H1 (cell line): ENCODE measurements at regions not wholly inside any gene's neighbourhood (a gene's known extent, or its start where the extent isn't known, plus 50 kb on each side); places are given as distances from the start of the nearest gene placed in this dataset.
A peak's percentile ranks its signal among the peaks of the same experiment; 100 is the strongest.

ENCODE experiments used
- CTCF ChIA-PET: fragments of 300-600 bp; sonication (Branson Sonifier 250); formaldehyde crosslinking; loops from one replicate; lab custom pipeline; 2021; ENCODE audit not compliant: partially characterized antibody; lab: Charles Lee
- POLR2A ChIA-PET: fragments of 300-600 bp; sonication (Branson Sonifier 250); formaldehyde crosslinking; loops from one replicate; lab custom pipeline; 2021; ENCODE audit warnings: inconsistent platforms; ENCODE audit not compliant: partially characterized antibody; lab: Charles Lee
- DNase-seq, 2 experiments: peaks; one replicate each; pipeline versions ENCODE4 v3.0.0 to v3.0.0-alpha.2; 2010 to 2022; ENCODE audit warnings: low spot score in 2 of 2, low read depth in 1 of 2, mixed read lengths in 1 of 2
- FAIRE-seq: peaks from 2 replicates; lab custom pipeline; 2011; peaks lifted over from hg19 to GRCh38; lab: Jason Lieb, UNC
- H2AFZ ChIP-seq: 2 replicates; pipeline ENCODE4 v1.8.1; 2012; ENCODE audit warnings: low read length, inconsistent platforms
- H2AK5ac ChIP-seq: 2 replicates; pipeline ENCODE4 v1.6.1; 2013; ENCODE audit warnings: low read depth, low read length
- H2BK120ac ChIP-seq: replicated peaks from 2 replicates; pipeline ENCODE3; 2013; ENCODE audit warnings: low read depth, low read length, inconsistent platforms
- H2BK12ac ChIP-seq: 2 replicates; pipeline ENCODE4 v1.6.1; 2013; ENCODE audit warnings: low read depth, low read length
- H2BK15ac ChIP-seq: 2 replicates; pipeline ENCODE4 v1.6.1; 2013; ENCODE audit warnings: low read length
- H2BK20ac ChIP-seq: 2 replicates; pipeline ENCODE4 v1.6.1; 2013; ENCODE audit warnings: low read length
- H2BK5ac ChIP-seq: 2 replicates; pipeline ENCODE4 v1.6.1; 2013; ENCODE audit warnings: low read depth, low read length
- H3K14ac ChIP-seq: 2 replicates; pipeline ENCODE4 v1.6.1; 2013; ENCODE audit warnings: inconsistent platforms; ENCODE audit not compliant: insufficient read length
- H3K18ac ChIP-seq: 2 replicates; pipeline ENCODE4 v1.6.1; 2013; ENCODE audit warnings: low read length; ENCODE audit errors: extremely low read depth
- H3K23ac ChIP-seq: 2 replicates; pipeline ENCODE4 v1.6.1; 2013; ENCODE audit warnings: inconsistent platforms; ENCODE audit not compliant: insufficient read length
- H3K23me2 ChIP-seq: 2 replicates; pipeline ENCODE4 v1.6.1; 2013; ENCODE audit warnings: low read depth, low read length
- H3K27ac ChIP-seq: 2 replicates; pipeline ENCODE4 v1.6.1; 2011; ENCODE audit warnings: low read depth, low read length, inconsistent platforms
- H3K27me3 ChIP-seq, 4 experiments: replicated peaks in 1 of 4; 1 replicate in 1 of 4; 2 replicates in 3 of 4; pipeline versions ENCODE4 v1.6.1 to v1.8.1; 2011 to 2013; ENCODE audit warnings: low read length in 3 of 4, mild to moderate bottlenecking in 3 of 4, inconsistent platforms in 2 of 4, mixed read lengths in 2 of 4, moderate library complexity in 1 of 4; ENCODE audit not compliant: control insufficient read depth in 3 of 4, insufficient read depth in 3 of 4; ENCODE audit errors: extremely low read depth in 1 of 4
- H3K36me3 ChIP-seq, 4 experiments: 2 replicates each; pipeline versions ENCODE4 v1.6.1 to v1.8.1; 2011 to 2013; ENCODE audit warnings: mild to moderate bottlenecking in 4 of 4, low read length in 3 of 4, moderate library complexity in 2 of 4, control low read depth in 1 of 4, inconsistent platforms in 1 of 4; ENCODE audit not compliant: insufficient read depth in 4 of 4, control insufficient read depth in 2 of 4
- H3K4ac ChIP-seq: replicated peaks from 2 replicates; pipeline ENCODE3; 2013; ENCODE audit warnings: low read length, low read depth, mixed read lengths, inconsistent platforms; ENCODE audit not compliant: insufficient read length
- H3K4me1 ChIP-seq, 4 experiments: replicated peaks in 1 of 4; 1 replicate in 1 of 4; 2 replicates in 3 of 4; pipeline versions ENCODE4 v1.6.1 to v1.8.1; 2011 to 2013; ENCODE audit warnings: low read length in 3 of 4, inconsistent platforms in 2 of 4, mixed read lengths in 1 of 4; ENCODE audit not compliant: insufficient read depth in 4 of 4, control insufficient read depth in 3 of 4
- H3K4me2 ChIP-seq, 2 experiments: 2 replicates each; pipeline versions ENCODE4 v1.6.1 to v1.8.1; 2011 to 2013; ENCODE audit warnings: low read depth in 2 of 2, low read length in 2 of 2, control low read depth in 1 of 2, inconsistent platforms in 1 of 2, mild to moderate bottlenecking in 1 of 2; ENCODE audit not compliant: insufficient read depth in 1 of 2
- H3K4me3 ChIP-seq, 4 experiments: fragments of 200-600, 300-600 bp in 1 of 4; sonication (generic), shearing (Covaris generic), sonication (Bioruptor Twin) in 1 of 4; 2 replicates each; pipeline versions ENCODE4 v1.5.1 to v1.8.1; 2011 to 2016; ENCODE audit warnings: low read length in 4 of 4, low read depth in 3 of 4, control low read depth in 2 of 4, inconsistent platforms in 2 of 4, mild to moderate bottlenecking in 2 of 4, mixed read lengths in 1 of 4, moderate library complexity in 1 of 4; ENCODE audit not compliant: insufficient read depth in 2 of 4; ENCODE audit errors: extremely low read depth in 1 of 4
- H3K56ac ChIP-seq: replicated peaks from 2 replicates; pipeline ENCODE3; 2013; ENCODE audit warnings: low read depth, mild to moderate bottlenecking, mixed read lengths, low read length, inconsistent platforms; ENCODE audit not compliant: insufficient read length
- H3K79me1 ChIP-seq: 2 replicates; pipeline ENCODE4 v1.6.1; 2013; ENCODE audit warnings: low read depth, low read length, control low read depth
- H3K79me2 ChIP-seq, 2 experiments: 2 replicates each; pipeline versions ENCODE4 v1.6.1 to v1.8.1; 2012 to 2013; ENCODE audit warnings: low read length in 2 of 2, mild to moderate bottlenecking in 2 of 2, inconsistent platforms in 1 of 2; ENCODE audit not compliant: insufficient read depth in 2 of 2, control insufficient read depth in 1 of 2
- H3K9ac ChIP-seq, 4 experiments: replicated peaks in 1 of 4; 1 replicate in 1 of 4; 2 replicates in 3 of 4; pipeline versions ENCODE4 v1.6.1 to v1.8.1; 2011 to 2013; ENCODE audit warnings: low read depth in 3 of 4, low read length in 3 of 4, control low read depth in 2 of 4, mild to moderate bottlenecking in 2 of 4, moderate library complexity in 2 of 4, inconsistent platforms in 1 of 4; ENCODE audit errors: extremely low read depth in 1 of 4
- H3K9me3 ChIP-seq, 2 experiments: 2 replicates each; pipeline versions ENCODE4 v1.6.1 to v1.8.1; 2012 to 2013; ENCODE audit warnings: mild to moderate bottlenecking in 2 of 2, moderate library complexity in 2 of 2, control low read depth in 1 of 2, inconsistent platforms in 1 of 2, low read depth in 1 of 2, low read length in 1 of 2, mixed read lengths in 1 of 2; ENCODE audit not compliant: insufficient read depth in 2 of 2
- H4K20me1 ChIP-seq, 2 experiments: replicated peaks in 1 of 2; 2 replicates each; pipeline versions ENCODE3 to v1.8.1; 2011 to 2013; ENCODE audit warnings: inconsistent platforms in 2 of 2, low read length in 2 of 2, mild to moderate bottlenecking in 1 of 2; ENCODE audit not compliant: insufficient read depth in 2 of 2, control insufficient read depth in 1 of 2
- H4K5ac ChIP-seq: 2 replicates; pipeline ENCODE4 v1.6.1; 2013; ENCODE audit warnings: low read length, low read depth, mixed read lengths, inconsistent platforms; ENCODE audit not compliant: insufficient read length
- H4K8ac ChIP-seq: 2 replicates; pipeline ENCODE4 v1.8.0; 2013; ENCODE audit warnings: mild to moderate bottlenecking, moderate library complexity, low read length, inconsistent platforms; ENCODE audit not compliant: insufficient read depth; ENCODE audit errors: extremely low read depth
- H4K91ac ChIP-seq: replicated peaks from 2 replicates; pipeline ENCODE3; 2013; ENCODE audit warnings: low read length, mixed read lengths, inconsistent platforms; ENCODE audit not compliant: insufficient read length
- ATF3 ChIP-seq: IDR thresholded peaks from 2 replicates; pipeline ENCODE4 v1.6.1; 2011; ENCODE audit warnings: low read depth, mild to moderate bottlenecking, low read length; ENCODE audit not compliant: insufficient read depth
- BCL11A ChIP-seq, 2 experiments: IDR thresholded peaks; one replicate each; pipeline ENCODE4 v1.6.1; 2011; ENCODE audit warnings: low read depth in 2 of 2, low read length in 2 of 2, mild to moderate bottlenecking in 2 of 2
- CHD2 ChIP-seq: IDR thresholded peaks from 2 replicates; pipeline ENCODE4 v1.6.1; 2012; ENCODE audit warnings: low read length, improper control_type of control experiment
- EP300 ChIP-seq, 2 experiments: IDR thresholded peaks; 1 replicate in 1 of 2; 2 replicates in 1 of 2; pipeline ENCODE4 v1.6.1; 2011 to 2012; ENCODE audit warnings: low read depth in 2 of 2, low read length in 2 of 2, mild to moderate bottlenecking in 2 of 2, borderline replicate concordance in 1 of 2, inconsistent platforms in 1 of 2, moderate library complexity in 1 of 2
- RBBP5 ChIP-seq: IDR thresholded peaks from 2 replicates; pipeline ENCODE4 v1.7.1; 2012; ENCODE audit warnings: low read depth, mild to moderate bottlenecking, inconsistent platforms, low read length, moderate library complexity, borderline replicate concordance
- RXRA ChIP-seq: IDR thresholded peaks from 2 replicates; pipeline ENCODE4 v1.6.1; 2011; ENCODE audit warnings: low read depth, mild to moderate bottlenecking, low read length, moderate library complexity; ENCODE audit not compliant: insufficient read depth
- SIX5 ChIP-seq: IDR thresholded peaks from 2 replicates; pipeline ENCODE4 v1.6.1; 2011; ENCODE audit warnings: mild to moderate bottlenecking, low read depth, low read length
- SP1 ChIP-seq: IDR thresholded peaks from 2 replicates; pipeline ENCODE4 v1.6.1; 2011; ENCODE audit warnings: low read depth, low read length
- USF2 ChIP-seq: IDR thresholded peaks from 2 replicates; pipeline ENCODE4 v1.6.1; 2011; ENCODE audit warnings: low read length, improper control_type of control experiment
- YY1 ChIP-seq: IDR thresholded peaks from 2 replicates; pipeline ENCODE4 v1.6.1; 2011; ENCODE audit warnings: low read depth, mild to moderate bottlenecking, low read length
- WGBS, 2 experiments: shearing (Covaris generic) in 1 of 2; methylation state at CpG; one replicate each; pipeline versions ENCODE4 v1.1.6 to v1.1.7; 2013 to 2015; ENCODE audit warnings: low lambda C conversion rate in 2 of 2, mixed read lengths in 2 of 2, inconsistent platforms in 1 of 2, low coverage in 1 of 2, missing lambda C conversion rate in 1 of 2; ENCODE audit not compliant: insufficient replicate concordance in 2 of 2, insufficient coverage in 1 of 2, insufficient read length in 1 of 2; ENCODE audit errors: extremely low coverage in 1 of 2, missing lambda C conversion rate in 1 of 2; 5-methylcytosine and 5-hydroxymethylcytosine counted together

- H2AK5ac ChIP-seq = no peak overlapping the region
- no peak overlapping the region for H3K14ac ChIP-seq
- peaks cover 6 to 8% of the 10 kb centered on the region in 2 experiments; a peak in 3 of 4 replicates for H3K9me3 ChIP-seq
- H2AFZ ChIP-seq = no peak overlapping the region
- H3K27ac ChIP-seq = no peak overlapping the region
- H3K23ac ChIP-seq = no peak overlapping the region
- H3K4ac ChIP-seq = no peak overlapping the region
- no peak overlapping the region for H3K56ac ChIP-seq
- H4K20me1 ChIP-seq = no peaks in the 10 kb centered on the region
- no peaks in the 10 kb centered on the region for H3K23me2 ChIP-seq
- no peak overlapping the region for H4K5ac ChIP-seq
- WGBS, 2 experiments = 89% methylated on average over 9 of the region's 9 CpGs; no CpG with 5 or more reads in 1 of the 2 experiments
- FAIRE-seq (no peak), DNase-seq (peak in 1 of 2 experiments; percentile 41)
- ChIA-PET POLR2A (interaction anchor here (0.7 to 2.6 kb wide), 3 partner anchors 9 to 23 kb away, joined by 3 to 10 read pairs (median 4); no protein-coding TSS in a partner anchor), CTCF (interaction anchor here (0.6 to 2.2 kb wide), 9 partner anchors 9 to 150 kb away, joined by 3 to 9 read pairs (median 3); no protein-coding TSS in a partner anchor)
- H2BK20ac ChIP-seq = no peak overlapping the region
- H3K27me3 ChIP-seq = no peaks in the 10 kb centered on the region
- peaks cover 0 to 9% (median 4%) of the 10 kb centered on the region in 4 experiments; a peak in 5 of 7 replicates for H3K4me1 ChIP-seq
- H2BK120ac ChIP-seq = no peak overlapping the region
- 0 out of 2 replicates have a peak overlapping the region, but pooled peaks have one; percentile 60 for H2BK12ac ChIP-seq
- no peak overlapping the region for H4K8ac ChIP-seq
- no peaks in the 10 kb centered on the region for H3K79me2 ChIP-seq
- no peak overlapping the region for H3K4me3 ChIP-seq
- no peak overlapping the region for H3K18ac ChIP-seq
- no peak overlapping the region for H4K91ac ChIP-seq
- no peak overlapping the region for H2BK5ac ChIP-seq
- H3K36me3 ChIP-seq = no peaks in the 10 kb centered on the region
- no peak overlapping the region for H3K4me2 ChIP-seq
- TF ChIP-seq ATF3 (no peak), CHD2 (no peak), SIX5 (no peak), BCL11A (IDR thresholded peaks at IDR 0.05; ENCODE audit: low read depth in 2 of 2, low read length in 2 of 2) (no peak), RXRA (no peak), RBBP5 (no peak), YY1 (no peak), USF2 (no peak), SP1 (no peak), EP300 (IDR thresholded peaks at IDR 0.05; ENCODE audit: borderline replicate concordance in 1 of 2, low read depth in 2 of 2, low read length in 2 of 2) (no peak)
- H2BK15ac ChIP-seq = no peak overlapping the region
- no peaks in the 10 kb centered on the region for H3K79me1 ChIP-seq
- no peak overlapping the region for H3K9ac ChIP-seq
Measured at GRCh38 chr11:120034881-120035630, 102.9 kb downstream of the TRIM29 start.
